ENCODE measurements at regions not wholly inside any gene's neighbourhood (a gene's known extent, or its start where the extent isn't known, plus 50 kb on each side); places are given as distances from the start of the nearest gene placed in this dataset.

GRCh38 chr18:28689588-28689987 is 512.7 kb upstream of the CDH2 start:
- no peak overlapping the region for H3K4me3 ChIP-seq (replicated peaks; ENCODE audit: low read depth, low read length)
- H3K36me3 ChIP-seq (ENCODE audit: control insufficient read depth, insufficient read depth, low read length), result no peaks in the 10 kb centered on the region
- TF ChIP-seq, protein P1, sequence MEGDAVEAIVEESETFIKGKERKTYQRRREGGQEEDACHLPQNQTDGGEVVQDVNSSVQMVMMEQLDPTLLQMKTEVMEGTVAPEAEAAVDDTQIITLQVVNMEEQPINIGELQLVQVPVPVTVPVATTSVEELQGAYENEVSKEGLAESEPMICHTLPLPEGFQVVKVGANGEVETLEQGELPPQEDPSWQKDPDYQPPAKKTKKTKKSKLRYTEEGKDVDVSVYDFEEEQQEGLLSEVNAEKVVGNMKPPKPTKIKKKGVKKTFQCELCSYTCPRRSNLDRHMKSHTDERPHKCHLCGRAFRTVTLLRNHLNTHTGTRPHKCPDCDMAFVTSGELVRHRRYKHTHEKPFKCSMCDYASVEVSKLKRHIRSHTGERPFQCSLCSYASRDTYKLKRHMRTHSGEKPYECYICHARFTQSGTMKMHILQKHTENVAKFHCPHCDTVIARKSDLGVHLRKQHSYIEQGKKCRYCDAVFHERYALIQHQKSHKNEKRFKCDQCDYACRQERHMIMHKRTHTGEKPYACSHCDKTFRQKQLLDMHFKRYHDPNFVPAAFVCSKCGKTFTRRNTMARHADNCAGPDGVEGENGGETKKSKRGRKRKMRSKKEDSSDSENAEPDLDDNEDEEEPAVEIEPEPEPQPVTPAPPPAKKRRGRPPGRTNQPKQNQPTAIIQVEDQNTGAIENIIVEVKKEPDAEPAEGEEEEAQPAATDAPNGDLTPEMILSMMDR (IDR thresholded peaks at IDR 0.05; ENCODE audit: insufficient read depth, low read length, poor library complexity, severe bottlenecking), result no peak
- H3K27me3 ChIP-seq (replicated peaks; ENCODE audit: control insufficient read depth, insufficient read depth, low read length), result no peaks in the 10 kb centered on the region
- no peak for DNase-seq (ENCODE audit: extremely low read depth, insufficient read length)

GRCh38 chr18:28684746-28685355 is 507.9 kb upstream of the CDH2 start:
- H3K36me3 ChIP-seq (ENCODE audit: control insufficient read depth, insufficient read depth, low read length), result no peaks in the 10 kb centered on the region
- H3K27me3 ChIP-seq (replicated peaks; ENCODE audit: control insufficient read depth, insufficient read depth, low read length), result no peaks in the 10 kb centered on the region
- DNase-seq (ENCODE audit: extremely low read depth, insufficient read length), result no peak
- H3K4me3 ChIP-seq (replicated peaks; ENCODE audit: low read depth, low read length), result no peak overlapping the region
- TF ChIP-seq, protein P1 (IDR thresholded peaks at IDR 0.05; ENCODE audit: insufficient read depth, low read length, poor library complexity, severe bottlenecking), result no peak

DNA sequence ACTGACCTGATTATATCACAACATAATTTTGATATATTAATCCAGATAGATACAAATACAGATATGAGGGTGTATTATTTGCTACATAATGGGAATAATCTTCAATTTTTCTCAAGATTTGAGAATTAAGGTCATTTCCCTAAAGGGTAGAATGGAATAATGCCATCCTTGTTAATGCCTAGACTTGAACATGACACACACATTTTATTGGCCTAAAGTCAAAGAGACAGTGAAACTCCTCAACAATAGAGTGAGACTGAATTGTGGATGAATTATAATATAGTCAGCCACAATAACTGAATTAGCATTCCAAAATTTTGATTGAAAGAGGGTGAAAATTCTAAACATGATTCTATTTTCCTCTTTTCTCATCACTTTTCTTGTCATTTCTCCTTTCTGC is 506.0 kb upstream of the CDH2 start:
- TF ChIP-seq, protein P1 (IDR thresholded peaks at IDR 0.05; ENCODE audit: insufficient read depth, low read length, poor library complexity, severe bottlenecking), result no peak

DNA sequence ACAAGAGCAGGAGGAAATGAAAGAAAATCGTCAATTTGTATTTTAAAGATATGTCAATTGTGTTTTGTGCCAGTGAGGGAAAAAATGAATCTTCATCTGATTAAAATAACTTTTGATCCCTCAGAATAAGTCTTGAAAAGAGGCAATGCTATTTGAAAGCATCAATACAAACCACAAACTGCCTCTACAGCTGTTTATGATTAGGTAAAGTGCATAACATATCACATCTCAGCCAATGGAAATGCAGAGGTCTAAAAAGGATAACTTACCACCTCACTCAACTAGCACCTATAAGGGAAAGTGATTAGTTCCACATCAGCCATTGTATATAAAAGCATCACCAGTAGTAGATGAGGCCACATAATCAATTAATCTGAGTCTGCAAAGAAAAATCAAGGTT is 492.2 kb upstream of the CDH2 start:
- TF ChIP-seq, protein P1 (IDR thresholded peaks at IDR 0.05; ENCODE audit: insufficient read depth, low read length, poor library complexity, severe bottlenecking), result no peak
- Histone ChIP-seq H3K27me3 (replicated peaks; ENCODE audit: control insufficient read depth, insufficient read depth, low read length) (no peaks in the 10 kb centered on the region), H3K4me3 (replicated peaks; ENCODE audit: low read depth, low read length) (no peak overlapping the region), H3K36me3 (ENCODE audit: control insufficient read depth, insufficient read depth, low read length) (no peaks in the 10 kb centered on the region)
- no peak for DNase-seq (ENCODE audit: extremely low read depth, insufficient read length)

More for the DNA sequence above, 506.0 kb upstream of the CDH2 start:
- no peak for DNase-seq (ENCODE audit: extremely low read depth, insufficient read length)
- no peaks in the 10 kb centered on the region for H3K27me3 ChIP-seq (replicated peaks; ENCODE audit: control insufficient read depth, insufficient read depth, low read length)
- H3K36me3 ChIP-seq (ENCODE audit: control insufficient read depth, insufficient read depth, low read length), result no peaks in the 10 kb centered on the region
- H3K4me3 ChIP-seq (replicated peaks; ENCODE audit: low read depth, low read length), result no peak overlapping the region

DNA sequence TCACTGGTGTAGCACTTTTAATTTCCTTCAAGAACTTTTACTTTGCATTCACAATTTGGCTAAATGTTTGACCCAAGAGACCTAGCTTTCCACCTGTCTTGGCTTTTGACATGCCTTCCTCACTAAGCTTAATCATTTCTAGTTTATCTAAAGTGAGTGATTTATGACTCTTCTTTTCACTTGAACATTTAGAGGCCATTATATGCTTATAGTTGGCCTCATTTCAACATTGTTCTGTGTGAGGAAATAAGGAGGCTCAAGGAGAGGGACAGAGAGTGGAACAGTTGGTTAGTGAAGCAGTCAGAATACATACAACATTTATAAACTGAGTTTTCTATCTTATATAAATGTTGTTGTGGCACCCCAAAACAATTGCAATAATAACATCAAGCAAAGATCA is 489.3 kb upstream of the CDH2 start:
- H3K4me3 ChIP-seq (replicated peaks; ENCODE audit: low read depth, low read length), result no peak overlapping the region
- no peaks in the 10 kb centered on the region for H3K27me3 ChIP-seq (replicated peaks; ENCODE audit: control insufficient read depth, insufficient read depth, low read length)
- TF ChIP-seq, protein P1 (IDR thresholded peaks at IDR 0.05; ENCODE audit: insufficient read depth, low read length, poor library complexity, severe bottlenecking), result no peak
- H3K36me3 ChIP-seq (ENCODE audit: control insufficient read depth, insufficient read depth, low read length), result no peaks in the 10 kb centered on the region
- no peak for DNase-seq (ENCODE audit: extremely low read depth, insufficient read length)

DNA sequence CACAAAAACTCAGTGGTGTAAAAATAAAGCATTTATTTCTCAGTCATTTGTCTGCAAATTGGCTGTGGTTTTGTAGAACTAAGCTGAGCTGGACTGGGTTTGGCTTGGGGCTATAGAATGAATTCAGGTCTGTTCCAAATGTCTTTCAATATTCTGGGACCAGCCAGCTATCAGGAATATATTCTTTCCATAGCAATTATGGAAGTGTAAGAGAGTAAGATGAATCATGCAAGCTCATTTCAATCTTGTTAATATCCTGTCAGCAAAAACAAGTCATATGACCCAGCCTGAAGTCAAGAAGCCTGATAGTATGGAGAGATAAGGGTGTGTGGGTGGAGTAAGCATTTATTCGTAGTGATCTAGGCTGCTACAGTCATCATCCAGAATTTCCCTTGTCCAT is 481.0 kb upstream of the CDH2 start:
- no peaks in the 10 kb centered on the region for H3K27me3 ChIP-seq (replicated peaks; ENCODE audit: control insufficient read depth, insufficient read depth, low read length)
- H3K4me3 ChIP-seq (replicated peaks; ENCODE audit: low read depth, low read length), result no peak overlapping the region
- DNase-seq (ENCODE audit: extremely low read depth, insufficient read length), result no peak
- TF ChIP-seq, protein P1 (IDR thresholded peaks at IDR 0.05; ENCODE audit: insufficient read depth, low read length, poor library complexity, severe bottlenecking), result no peak
- H3K36me3 ChIP-seq (ENCODE audit: control insufficient read depth, insufficient read depth, low read length), result no peaks in the 10 kb centered on the region
